Uterus (tissue), 3 donors: ENCODE measurements at regions not wholly inside any gene's neighbourhood (a gene's known extent, or its start where the extent isn't known, plus 50 kb on each side); places are given as distances from the start of the nearest gene placed in this dataset.

Experiments used
- DNase-seq, 2 donors: peaks; one replicate each; pipeline ENCODE4 v3.0.0-alpha.2; 2019 to 2020
- H3K27ac ChIP-seq, 2 donors: fragments of 200-600 bp; sonication (generic); 1 replicate in 1 of 2; 2 replicates in 1 of 2; pipeline ENCODE4 v1.5.1; 2016 to 2018
- H3K27me3 ChIP-seq, 2 donors: fragments of 200-600 bp; sonication (generic); one replicate each; pipeline ENCODE4 v1.5.1; 2018 to 2019; ENCODE audit warnings: control low read depth in 1 of 2
- H3K36me3 ChIP-seq, 2 donors: fragments of 200-600 bp; sonication (generic); one replicate each; pipeline ENCODE4 v1.5.1; 2019; ENCODE audit warnings: control low read depth in 1 of 2
- H3K4me1 ChIP-seq, 2 donors: fragments of 200-600 bp; sonication (generic); one replicate each; pipeline ENCODE4 v1.5.1; 2018 to 2019; ENCODE audit warnings: control low read depth in 1 of 2
- H3K4me3 ChIP-seq, 2 donors: fragments of 200-600 bp; sonication (generic); 1 replicate in 1 of 2; 2 replicates in 1 of 2; pipeline ENCODE4 v1.5.1; 2018 to 2019; ENCODE audit warnings: mild to moderate bottlenecking in 1 of 2
- H3K9me3 ChIP-seq, 2 donors: fragments of 200-600 bp; sonication (generic); one replicate each; pipeline ENCODE4 v1.5.1; 2019; ENCODE audit warnings: control low read depth in 1 of 2
- POLR2A ChIP-seq, 2 donors: fragments of 450-650 bp; IDR thresholded peaks; one replicate each; pipeline ENCODE4 v1.6.1; 2016; ENCODE audit warnings: antibody characterized with exemption in 2 of 2, mild to moderate bottlenecking in 1 of 2, moderate library complexity in 1 of 2
- intact Hi-C: fragments of 100-400 bp; cut with DNase I; formaldehyde crosslinking; loops from one replicate; pipeline ENCODE4 v1.15.1; 2023; ENCODE audit warnings: low total_unique reads
- TF ChIP-seq, protein P1 (sequence below), 4 experiments: fragments of 200-600 bp in 2 of 4; fragments of 450-650 bp in 2 of 4; sonication (generic) in 2 of 4; IDR thresholded peaks; one replicate each; pipeline ENCODE4 v1.5.1; 2016 to 2019; ENCODE audit warnings: antibody characterized with exemption in 4 of 4, mild to moderate bottlenecking in 2 of 4, moderate library complexity in 1 of 4
- donor health status: DM: yes; HTN: yes; CAD: no.

DNA sequence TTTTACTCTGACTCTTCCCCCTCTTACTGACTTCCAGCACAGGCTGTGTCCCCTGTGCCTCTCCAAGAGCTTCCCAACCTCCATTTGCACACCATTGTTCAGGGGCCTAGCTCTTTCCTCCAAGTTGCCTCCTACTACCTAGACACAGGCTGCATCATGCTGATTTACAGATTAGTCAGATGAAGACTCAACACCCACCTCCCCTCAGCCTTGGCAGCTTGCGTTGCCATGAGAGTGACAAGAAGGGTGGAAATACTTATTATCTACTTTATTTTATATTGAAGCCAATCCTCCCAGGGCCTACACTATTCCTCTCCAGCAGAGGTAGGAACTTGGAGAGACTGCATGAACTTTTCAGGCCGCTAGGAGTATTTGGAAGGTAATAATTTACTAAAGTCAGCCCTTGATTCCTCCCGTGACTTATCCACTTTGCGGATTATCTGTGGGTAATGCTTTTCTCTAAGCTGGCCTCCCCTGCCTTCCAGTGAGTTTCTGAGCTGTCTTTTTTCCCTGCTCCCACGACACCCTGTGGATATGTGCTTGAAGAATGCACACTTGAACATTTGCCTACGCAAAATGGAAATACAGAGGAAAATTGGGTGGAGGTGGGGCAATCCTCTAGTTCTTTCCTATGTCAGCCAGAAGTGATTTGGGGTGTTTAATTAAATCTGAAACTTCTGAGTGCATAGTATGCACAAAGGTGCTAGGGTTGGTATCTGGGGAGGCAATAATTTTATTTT, 74.1 kb upstream of the TMEM164 start:
- intact Hi-C loops = no loop called here
- Histone ChIP-seq H3K4me3 (no peak overlapping the region), H3K27me3 (no peaks in the 10 kb centered on the region), H3K4me1 (no peaks in the 10 kb centered on the region), H3K27ac (no peak overlapping the region), H3K36me3 (no peaks in the 10 kb centered on the region), H3K9me3 (no peaks in the 10 kb centered on the region)
- no peak for DNase-seq
- no peak for TF ChIP-seq POLR2A (IDR thresholded peaks at IDR 0.05)
- TF ChIP-seq, protein P1, sequence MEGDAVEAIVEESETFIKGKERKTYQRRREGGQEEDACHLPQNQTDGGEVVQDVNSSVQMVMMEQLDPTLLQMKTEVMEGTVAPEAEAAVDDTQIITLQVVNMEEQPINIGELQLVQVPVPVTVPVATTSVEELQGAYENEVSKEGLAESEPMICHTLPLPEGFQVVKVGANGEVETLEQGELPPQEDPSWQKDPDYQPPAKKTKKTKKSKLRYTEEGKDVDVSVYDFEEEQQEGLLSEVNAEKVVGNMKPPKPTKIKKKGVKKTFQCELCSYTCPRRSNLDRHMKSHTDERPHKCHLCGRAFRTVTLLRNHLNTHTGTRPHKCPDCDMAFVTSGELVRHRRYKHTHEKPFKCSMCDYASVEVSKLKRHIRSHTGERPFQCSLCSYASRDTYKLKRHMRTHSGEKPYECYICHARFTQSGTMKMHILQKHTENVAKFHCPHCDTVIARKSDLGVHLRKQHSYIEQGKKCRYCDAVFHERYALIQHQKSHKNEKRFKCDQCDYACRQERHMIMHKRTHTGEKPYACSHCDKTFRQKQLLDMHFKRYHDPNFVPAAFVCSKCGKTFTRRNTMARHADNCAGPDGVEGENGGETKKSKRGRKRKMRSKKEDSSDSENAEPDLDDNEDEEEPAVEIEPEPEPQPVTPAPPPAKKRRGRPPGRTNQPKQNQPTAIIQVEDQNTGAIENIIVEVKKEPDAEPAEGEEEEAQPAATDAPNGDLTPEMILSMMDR (IDR thresholded peaks at IDR 0.05) = no peak

DNA sequence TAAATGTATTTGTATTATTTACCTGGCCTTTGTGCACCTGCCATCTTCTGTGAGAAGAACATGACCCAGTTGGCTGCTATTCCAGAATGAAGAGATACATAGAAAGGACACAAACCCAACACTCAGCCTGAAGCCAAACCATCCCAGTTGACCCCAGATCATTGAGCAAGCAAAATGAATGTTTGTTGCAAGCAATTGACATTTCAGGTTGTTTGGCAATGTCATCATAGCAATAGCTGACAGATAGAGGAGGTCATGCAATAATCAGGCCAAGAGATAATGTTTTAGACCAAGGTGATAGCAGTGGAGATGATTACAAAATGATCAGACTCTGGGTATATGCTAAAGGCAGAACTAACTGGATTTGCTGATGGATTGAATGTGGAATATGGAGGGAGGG, 71.2 kb upstream of the TMEM164 start:
- Histone ChIP-seq H3K4me1 (no peaks in the 10 kb centered on the region), H3K9me3 (no peaks in the 10 kb centered on the region), H3K27ac (no peak overlapping the region), H3K27me3 (peaks cover 0 to 4% of the 10 kb centered on the region in 2 donors), H3K36me3 (no peaks in the 10 kb centered on the region), H3K4me3 (no peak overlapping the region)
- no peak for DNase-seq
- TF ChIP-seq, protein P1 (IDR thresholded peaks at IDR 0.05) = no peak
- no peak for TF ChIP-seq POLR2A (IDR thresholded peaks at IDR 0.05)
- intact Hi-C loops = no loop called here

DNA sequence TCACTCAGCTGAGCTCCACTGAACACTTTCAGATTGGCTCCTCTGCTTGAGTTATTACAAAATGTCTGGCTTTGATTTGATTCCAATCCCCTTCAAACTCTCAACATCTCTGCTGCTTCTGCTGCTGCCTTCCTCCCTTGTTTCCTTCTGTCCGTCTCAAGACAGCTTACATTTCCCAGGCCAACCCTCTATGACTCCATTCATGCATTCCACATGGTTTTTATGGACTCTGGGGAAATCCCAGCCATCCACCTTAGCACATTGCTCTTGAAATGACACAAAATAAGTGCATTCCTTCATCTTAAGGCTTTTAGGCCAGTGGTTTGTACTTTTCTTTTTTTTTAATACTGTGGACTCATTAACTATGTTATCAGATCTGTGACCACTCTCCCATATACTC, 68.5 kb upstream of the TMEM164 start:
- no peaks in the 10 kb centered on the region for H3K4me1 ChIP-seq
- TF ChIP-seq POLR2A (IDR thresholded peaks at IDR 0.05) = no peak
- TF ChIP-seq, protein P1 (IDR thresholded peaks at IDR 0.05) = no peak
- H3K27ac ChIP-seq = no peak overlapping the region
- H3K27me3 ChIP-seq = peaks cover 0 to 11% of the 10 kb centered on the region in 2 donors
- no peaks in the 10 kb centered on the region for H3K36me3 ChIP-seq
- no peak overlapping the region for H3K4me3 ChIP-seq
- intact Hi-C loops = no loop called here
- DNase-seq = no peak
- no peaks in the 10 kb centered on the region for H3K9me3 ChIP-seq

DNA sequence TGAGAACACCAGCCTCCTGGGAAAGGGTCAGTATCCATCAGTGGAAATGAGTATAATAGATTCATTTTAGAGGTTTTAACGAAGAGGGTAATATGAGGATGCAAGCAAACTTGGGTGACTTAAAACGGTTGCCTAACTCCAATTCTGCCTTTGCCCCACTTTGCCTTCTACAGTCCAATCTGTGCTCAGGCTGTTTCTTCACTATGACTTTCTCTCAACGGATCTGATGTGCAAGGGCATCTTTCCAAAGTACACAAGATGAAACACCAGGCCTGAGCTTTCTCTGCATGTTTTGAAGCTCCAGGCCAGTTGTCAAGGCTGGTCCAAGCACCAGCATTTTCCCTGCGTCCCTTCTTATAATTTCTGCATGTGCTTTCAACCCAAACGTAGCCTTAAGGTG, 68.0 kb upstream of the TMEM164 start:
- TF ChIP-seq POLR2A (IDR thresholded peaks at IDR 0.05) = no peak
- TF ChIP-seq, protein P1 (IDR thresholded peaks at IDR 0.05) = no peak
- Histone ChIP-seq H3K36me3 (no peaks in the 10 kb centered on the region), H3K4me3 (no peak overlapping the region), H3K9me3 (no peaks in the 10 kb centered on the region), H3K4me1 (no peaks in the 10 kb centered on the region), H3K27me3 (peaks cover 0 to 11% of the 10 kb centered on the region in 2 donors), H3K27ac (no peak overlapping the region)
- intact Hi-C loops = no loop called here
- DNase-seq = no peak

DNA sequence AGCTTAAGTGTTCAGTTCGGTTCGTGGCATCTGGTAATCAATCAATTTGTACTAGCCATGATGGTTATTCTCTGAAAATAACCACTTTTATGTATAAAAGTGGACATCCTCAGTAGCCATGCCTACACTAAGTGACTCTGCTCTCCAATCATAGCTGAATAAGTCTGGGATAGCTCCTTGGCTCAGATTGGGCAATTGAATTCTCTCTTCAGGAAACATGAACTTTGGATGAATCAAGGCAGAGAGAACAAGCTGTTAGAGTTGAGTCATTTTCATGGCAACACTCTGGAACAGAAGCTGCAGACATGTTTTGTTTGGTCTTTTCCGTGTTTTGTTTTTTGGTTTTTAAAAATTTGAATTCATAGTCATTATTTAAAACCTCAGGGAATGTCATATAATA, 66.8 kb upstream of the TMEM164 start:
- H3K27me3 ChIP-seq = peaks cover 0 to 11% of the 10 kb centered on the region in 2 donors

More for the DNA sequence above, 66.8 kb upstream of the TMEM164 start:
- no peaks in the 10 kb centered on the region for H3K36me3 ChIP-seq
- no peak overlapping the region for H3K4me3 ChIP-seq
- H3K9me3 ChIP-seq = no peaks in the 10 kb centered on the region
- no peak for TF ChIP-seq POLR2A (IDR thresholded peaks at IDR 0.05)
- TF ChIP-seq, protein P1 (IDR thresholded peaks at IDR 0.05) = no peak
- no peaks in the 10 kb centered on the region for H3K4me1 ChIP-seq
- DNase-seq = no peak
- H3K27ac ChIP-seq = no peak overlapping the region
- intact Hi-C loops = no loop called here
